HG03439 (cell line): ENCODE measurements at regions not wholly inside any gene's neighbourhood (a gene's known extent, or its start where the extent isn't known, plus 50 kb on each side); places are given as distances from the start of the nearest gene placed in this dataset.
"Not testable (repeated sequence)": the region's sequence is repeated elsewhere in the genome, so short reads cannot be mapped to it uniquely, and the experiment has no call there.

ENCODE experiments used
- ATAC-seq: cut with Tn5 transposase; IDR thresholded peaks from one replicate; pipeline ENCODE4 v1.9.1; 2021; ENCODE audit warnings: mild to moderate bottlenecking, moderate library complexity; ENCODE audit not compliant: unreplicated experiment

GRCh38 chr20:48492015-48492714 is 335.6 kb downstream of the PREX1 start:
- no peak for ATAC-seq

- ATAC-seq: no peak
These were observed 336.6 kb downstream of the PREX1 start for GRCh38 chr20:48490961-48491831.

GRCh38 chr20:48490341-48490740 is 337.5 kb downstream of the PREX1 start:
- ATAC-seq: not testable (repeated sequence)

- ATAC-seq: no peak
These were observed 338.1 kb downstream of the PREX1 start for GRCh38 chr20:48489656-48490055.

GRCh38 chr20:48489046-48489463 is 338.7 kb downstream of the PREX1 start:
- no peak for ATAC-seq

GRCh38 chr20:48488334-48489034 is 339.3 kb downstream of the PREX1 start:
- ATAC-seq: not testable (repeated sequence)

GRCh38 chr20:48486065-48486464 is 341.7 kb downstream of the PREX1 start:
- ATAC-seq: no peak

GRCh38 chr20:48485153-48485552 is 342.6 kb downstream of the PREX1 start:
- ATAC-seq: not testable (repeated sequence)

GRCh38 chr20:48483334-48484066 is 344.3 kb downstream of the PREX1 start:
- no peak for ATAC-seq

GRCh38 chr20:48482790-48483189 is 345.0 kb downstream of the PREX1 start:
- ATAC-seq: no peak

GRCh38 chr20:48480216-48480772 is 347.5 kb downstream of the PREX1 start:
- ATAC-seq: no peak

GRCh38 chr20:48478806-48479585 is 348.8 kb downstream of the PREX1 start:
- no peak for ATAC-seq

GRCh38 chr20:48478370-48478769 is 349.4 kb downstream of the PREX1 start:
- ATAC-seq: no peak

- ATAC-seq: no peak
These were observed 350.9 kb downstream of the PREX1 start for GRCh38 chr20:48476854-48477253.

GRCh38 chr20:48474022-48474421 is 353.8 kb downstream of the PREX1 start:
- no peak for ATAC-seq

- ATAC-seq: no peak
These were observed 355.9 kb downstream of the PREX1 start for GRCh38 chr20:48471759-48472408.

- no peak for ATAC-seq
These were observed 356.6 kb downstream of the PREX1 start for GRCh38 chr20:48471176-48471575.

- no peak for ATAC-seq
These were observed 357.7 kb downstream of the PREX1 start for GRCh38 chr20:48470141-48470540.

- no peak for ATAC-seq
These were observed 358.8 kb downstream of the PREX1 start for GRCh38 chr20:48469026-48469425.
